ENCODE measurements at regions not wholly inside any gene's neighbourhood (a gene's known extent, or its start where the extent isn't known, plus 50 kb on each side); places are given as distances from the start of the nearest gene placed in this dataset.

DNA sequence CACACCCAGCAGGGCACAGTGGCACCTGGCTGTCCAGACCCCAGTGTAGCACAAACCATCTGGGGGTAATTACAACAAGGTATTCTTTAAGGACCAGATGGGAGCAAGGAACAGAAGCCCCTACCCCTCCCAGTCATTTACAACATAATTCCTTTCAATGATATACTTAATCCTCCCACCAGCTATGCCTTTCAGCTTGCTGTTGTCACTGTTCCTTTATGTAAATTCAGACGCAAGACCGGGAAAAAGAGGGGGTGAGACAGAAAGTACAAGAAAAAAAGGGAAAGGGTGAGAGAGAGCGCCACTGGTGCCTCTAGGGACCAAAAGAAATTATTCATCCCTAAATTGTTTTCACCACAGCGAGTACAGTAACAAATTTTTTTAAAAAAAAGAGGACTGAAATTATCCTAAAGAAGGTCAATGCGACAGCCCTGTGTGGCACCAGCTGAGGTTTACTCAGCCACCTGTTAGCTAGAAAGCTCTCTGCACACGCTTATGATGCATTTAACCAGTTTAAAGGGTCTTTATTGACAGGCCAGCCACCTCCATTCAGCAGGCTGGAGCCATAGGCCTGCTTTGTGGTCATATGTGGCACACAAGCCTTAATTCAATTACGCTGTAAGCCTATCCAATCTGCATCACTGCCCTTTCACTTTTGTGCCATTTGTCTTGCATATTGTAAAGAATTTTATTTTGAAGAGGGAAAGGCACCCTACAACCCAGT is 210.2 kb upstream of the ISL1 start:
- POLR2A ChIA-PET, result no interaction called here
- H3K4me3 Mint-ChIP-seq, result no peak overlapping the region
- Histone ChIP-seq H3K36me3 (ENCODE audit: insufficient read depth, low read length) (no peaks in the 10 kb centered on the region), H3K4me1 (ENCODE audit: insufficient read depth, low read length) (no peaks in the 10 kb centered on the region), H3K27ac (ENCODE audit: low read depth in 1 of 2, low read length in 2 of 2) (no peak overlapping the region), H3K9me3 (ENCODE audit: control insufficient read depth in 1 of 2, insufficient read depth in 1 of 2, low read length in 2 of 2) (no peaks in the 10 kb centered on the region), H3K4me3 (ENCODE audit: low read length) (no peak overlapping the region), H3K27me3 (ENCODE audit: control insufficient read depth in 1 of 2, insufficient read depth in 2 of 2, low read length in 2 of 2) (no peaks in the 10 kb centered on the region)
- no peak for DNase-seq
- ATAC-seq (ENCODE audit: poor library complexity), result no peak
- H3K27me3 Mint-ChIP-seq, result no peaks in the 10 kb centered on the region
- intact Hi-C loops (cut with DNase I, micrococcal nuclease), result no loop called here
- H3K27ac Mint-ChIP-seq, result no peak overlapping the region
- H3K9me3 Mint-ChIP-seq, result no peaks in the 10 kb centered on the region
- TF ChIP-seq, protein P1, sequence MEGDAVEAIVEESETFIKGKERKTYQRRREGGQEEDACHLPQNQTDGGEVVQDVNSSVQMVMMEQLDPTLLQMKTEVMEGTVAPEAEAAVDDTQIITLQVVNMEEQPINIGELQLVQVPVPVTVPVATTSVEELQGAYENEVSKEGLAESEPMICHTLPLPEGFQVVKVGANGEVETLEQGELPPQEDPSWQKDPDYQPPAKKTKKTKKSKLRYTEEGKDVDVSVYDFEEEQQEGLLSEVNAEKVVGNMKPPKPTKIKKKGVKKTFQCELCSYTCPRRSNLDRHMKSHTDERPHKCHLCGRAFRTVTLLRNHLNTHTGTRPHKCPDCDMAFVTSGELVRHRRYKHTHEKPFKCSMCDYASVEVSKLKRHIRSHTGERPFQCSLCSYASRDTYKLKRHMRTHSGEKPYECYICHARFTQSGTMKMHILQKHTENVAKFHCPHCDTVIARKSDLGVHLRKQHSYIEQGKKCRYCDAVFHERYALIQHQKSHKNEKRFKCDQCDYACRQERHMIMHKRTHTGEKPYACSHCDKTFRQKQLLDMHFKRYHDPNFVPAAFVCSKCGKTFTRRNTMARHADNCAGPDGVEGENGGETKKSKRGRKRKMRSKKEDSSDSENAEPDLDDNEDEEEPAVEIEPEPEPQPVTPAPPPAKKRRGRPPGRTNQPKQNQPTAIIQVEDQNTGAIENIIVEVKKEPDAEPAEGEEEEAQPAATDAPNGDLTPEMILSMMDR (IDR thresholded peaks at IDR 0.05), result no peak
- CTCF ChIA-PET, result no interaction called here
- H3K4me1 Mint-ChIP-seq (ENCODE audit: low read depth), result no peaks in the 10 kb centered on the region
- H3K36me3 Mint-ChIP-seq (ENCODE audit: low read depth), result no peaks in the 10 kb centered on the region

GRCh38 chr5:51181208-51181894 is 201.9 kb upstream of the ISL1 start:
- Histone ChIP-seq H3K36me3 (ENCODE audit: insufficient read depth, low read length) (no peaks in the 10 kb centered on the region), H3K4me3 (ENCODE audit: low read length) (no peak overlapping the region), H3K27ac (ENCODE audit: low read depth in 1 of 2, low read length in 2 of 2) (no peak overlapping the region), H3K27me3 (ENCODE audit: control insufficient read depth in 1 of 2, insufficient read depth in 2 of 2, low read length in 2 of 2) (no peaks in the 10 kb centered on the region), H3K9me3 (ENCODE audit: control insufficient read depth in 1 of 2, insufficient read depth in 1 of 2, low read length in 2 of 2) (peaks cover 0 to 10% of the 10 kb centered on the region in 2 experiments), H3K4me1 (ENCODE audit: insufficient read depth, low read length) (no peaks in the 10 kb centered on the region)
- peaks cover 7% of the 10 kb centered on the region for H3K9me3 Mint-ChIP-seq
- ChIA-PET CTCF (no interaction called here), POLR2A (no interaction called here)
- ATAC-seq (ENCODE audit: poor library complexity) (no peak), DNase-seq (no peak)
- TF ChIP-seq, protein P1 (IDR thresholded peaks at IDR 0.05), result no peak
- H3K4me3 Mint-ChIP-seq, result no peak overlapping the region
- intact Hi-C loops (cut with DNase I, micrococcal nuclease), result no loop called here
- H3K27ac Mint-ChIP-seq, result no peak overlapping the region
- no peaks in the 10 kb centered on the region for H3K36me3 Mint-ChIP-seq (ENCODE audit: low read depth)
- no peaks in the 10 kb centered on the region for H3K4me1 Mint-ChIP-seq (ENCODE audit: low read depth)
- H3K27me3 Mint-ChIP-seq, result no peaks in the 10 kb centered on the region

DNA sequence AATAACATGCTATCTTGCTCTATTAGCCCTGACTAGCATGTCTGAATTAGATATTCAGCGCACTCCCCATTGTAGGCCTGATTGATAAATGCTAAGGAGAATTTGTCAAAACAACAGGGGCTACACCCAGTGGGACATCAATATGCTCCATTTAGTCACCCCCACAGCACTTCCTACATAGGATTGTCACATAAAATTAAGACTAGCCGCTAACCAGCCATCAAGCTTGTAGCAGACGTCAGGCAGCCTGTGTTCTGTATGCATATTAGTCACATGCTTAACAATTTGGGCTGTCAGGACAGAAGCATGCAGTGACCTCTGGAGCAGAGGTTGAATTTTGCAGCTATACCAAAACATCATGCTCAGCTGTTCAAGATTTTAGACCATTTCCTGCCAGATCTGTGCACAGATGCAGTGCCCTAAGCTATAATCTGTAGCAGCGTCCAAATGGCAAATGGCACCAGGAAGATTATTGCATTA is 197.4 kb upstream of the ISL1 start:
- ChIA-PET CTCF (no interaction called here), POLR2A (no interaction called here)
- H3K27ac Mint-ChIP-seq, result no peak overlapping the region
- intact Hi-C loops (cut with DNase I, micrococcal nuclease), result no loop called here
- H3K9me3 ChIP-seq (ENCODE audit: control insufficient read depth in 1 of 2, insufficient read depth in 1 of 2, low read length in 2 of 2), result peaks cover 0 to 4% of the 10 kb centered on the region in 2 experiments
- no peaks in the 10 kb centered on the region for H3K36me3 ChIP-seq (ENCODE audit: insufficient read depth, low read length)
- peaks cover 4% of the 10 kb centered on the region for H3K9me3 Mint-ChIP-seq
- H3K27ac ChIP-seq (ENCODE audit: low read depth in 1 of 2, low read length in 2 of 2), result no peak overlapping the region
- no peaks in the 10 kb centered on the region for H3K4me1 Mint-ChIP-seq (ENCODE audit: low read depth)
- DNase-seq (no peak), ATAC-seq (ENCODE audit: poor library complexity) (no peak)
- TF ChIP-seq, protein P1 (IDR thresholded peaks at IDR 0.05), result no peak
- H3K4me3 Mint-ChIP-seq, result no peak overlapping the region
- H3K4me1 ChIP-seq (ENCODE audit: insufficient read depth, low read length), result no peaks in the 10 kb centered on the region
- H3K27me3 ChIP-seq (ENCODE audit: control insufficient read depth in 1 of 2, insufficient read depth in 2 of 2, low read length in 2 of 2), result no peaks in the 10 kb centered on the region
- no peaks in the 10 kb centered on the region for H3K36me3 Mint-ChIP-seq (ENCODE audit: low read depth)
- H3K27me3 Mint-ChIP-seq, result no peaks in the 10 kb centered on the region
- no peak overlapping the region for H3K4me3 ChIP-seq (ENCODE audit: low read length)
